NCI-H2081 treated with DMSO at 0.1 percent for 48 hours (cell line): ENCODE measurements at regions not wholly inside any gene's neighbourhood (a gene's known extent, or its start where the extent isn't known, plus 50 kb on each side); places are given as distances from the start of the nearest gene placed in this dataset.
A peak's percentile ranks its signal among the peaks of the same experiment; 100 is the strongest.
"Not testable (repeated sequence)": the region's sequence is repeated elsewhere in the genome, so short reads cannot be mapped to it uniquely, and the experiment has no call there.

Experiments
- DNase-seq: peaks from one replicate; lab custom pipeline; 2025; lab: John Stamatoyannopoulos, UW

DNA sequence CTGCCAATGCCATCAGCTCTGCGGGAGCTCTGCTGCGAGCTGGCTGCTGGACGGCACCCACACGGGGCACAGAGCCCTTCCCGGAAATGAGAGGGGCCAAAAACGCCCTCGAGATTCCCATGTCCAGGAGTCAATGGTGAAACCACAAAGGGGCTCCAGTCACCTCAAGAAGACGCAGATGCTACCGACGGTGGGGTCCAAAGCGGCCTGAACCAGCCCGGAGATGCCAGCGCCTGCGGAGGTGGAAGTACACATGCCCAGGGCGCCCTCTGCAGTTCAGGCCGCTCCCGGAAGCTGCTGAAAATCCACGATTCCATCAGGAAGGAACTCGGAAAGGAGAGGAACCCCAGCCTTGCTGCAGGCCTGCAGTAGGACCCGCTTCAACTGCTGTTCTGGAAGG lies 82.4 kb upstream of the SELENOP start:
- DNase-seq, result no peak

GRCh38 chr5:42889311-42889933 lies 77.7 kb upstream of the SELENOP start:
- peak; percentile 49 for DNase-seq

DNA sequence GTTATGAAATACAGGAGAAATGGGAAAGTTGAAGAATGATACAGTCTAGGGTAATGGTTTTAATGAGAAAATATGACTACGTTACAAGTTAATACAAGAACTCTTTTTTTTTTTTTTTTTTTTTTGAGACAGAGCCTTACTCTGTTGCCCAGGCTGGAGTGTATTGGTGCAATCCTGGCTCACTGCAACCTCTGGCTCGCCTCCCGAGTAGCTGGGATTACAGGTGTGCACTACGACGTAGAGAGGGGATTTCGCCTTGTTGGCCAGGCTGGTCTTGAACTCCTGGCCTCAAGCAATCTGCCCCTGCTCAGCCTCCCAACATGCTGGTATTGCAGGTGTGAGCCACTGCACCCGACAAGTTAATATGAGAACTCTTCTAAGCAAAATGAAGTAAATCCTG lies 77.1 kb upstream of the SELENOP start:
- DNase-seq, result no peak

DNA sequence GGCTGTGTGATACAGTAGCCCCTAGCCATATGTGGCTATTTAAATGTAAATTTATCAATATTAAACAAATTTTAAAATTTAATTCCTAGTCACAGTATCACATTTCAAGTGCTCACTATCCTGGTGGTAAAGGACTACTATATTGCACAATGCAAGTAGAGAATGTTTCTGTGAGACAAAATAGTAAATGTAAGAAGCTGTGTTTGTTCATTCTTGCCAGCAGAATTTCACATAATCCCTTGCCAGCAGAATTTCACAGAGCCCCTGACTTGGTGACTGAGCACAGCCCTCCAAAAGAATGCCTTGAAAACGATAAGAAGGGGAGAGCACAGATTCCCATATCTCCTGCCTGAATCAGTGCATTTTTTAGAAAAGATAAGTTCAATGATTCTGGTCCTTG lies 75.9 kb upstream of the SELENOP start:
- DNase-seq, result no peak

DNA sequence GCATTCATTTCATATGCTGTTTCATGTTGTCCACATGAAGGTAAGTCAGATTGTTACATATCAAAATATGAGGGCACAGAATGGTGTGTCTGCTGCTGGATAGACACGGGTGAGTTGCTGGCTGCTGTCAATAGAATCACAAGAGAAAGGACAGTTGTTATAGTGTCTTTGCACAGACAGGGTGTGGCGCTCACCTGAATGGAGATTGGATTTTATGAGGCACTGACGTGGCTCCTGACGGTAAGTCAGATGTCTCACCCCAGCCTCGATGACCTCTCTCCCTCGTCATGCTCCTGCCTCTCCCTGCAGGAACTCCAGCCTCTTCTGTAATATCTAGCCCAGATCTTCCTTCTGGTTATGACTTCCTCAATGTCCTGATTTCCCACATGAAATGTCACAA lies 75.4 kb upstream of the SELENOP start:
- DNase-seq, result no peak

- no peak for DNase-seq
Observed at GRCh38 chr5:42886635-42887034, 74.9 kb upstream of the SELENOP start.

GRCh38 chr5:42884326-42884725 lies 72.6 kb upstream of the SELENOP start:
- DNase-seq, result no peak

GRCh38 chr5:42881416-42882117 lies 69.9 kb upstream of the SELENOP start:
- DNase-seq, result no peak

- DNase-seq, result no peak
Observed at GRCh38 chr5:42880496-42881150, 68.9 kb upstream of the SELENOP start.

DNA sequence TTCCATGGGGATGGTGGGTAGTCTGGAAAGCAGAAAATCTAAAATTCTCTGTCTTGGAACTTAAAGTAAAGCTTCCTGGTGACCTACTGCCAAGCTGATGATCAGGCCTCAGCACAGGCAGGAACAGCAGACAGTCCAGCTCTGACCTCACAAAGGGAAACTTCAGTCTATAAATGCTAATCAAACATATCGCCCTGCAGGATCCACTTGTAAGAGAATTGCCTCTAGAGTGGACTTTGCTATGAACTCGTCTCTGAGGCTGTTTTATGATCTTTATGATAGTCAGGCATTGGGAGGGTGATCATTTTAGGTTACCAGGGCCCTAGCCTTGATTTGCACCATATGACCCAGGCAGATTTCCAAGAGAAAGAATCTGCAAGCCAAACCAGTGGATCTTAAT lies 67.6 kb upstream of the SELENOP start:
- DNase-seq, result no peak

GRCh38 chr5:42878550-42878949 lies 66.9 kb upstream of the SELENOP start:
- DNase-seq, result no peak

GRCh38 chr5:42878041-42878440 lies 66.3 kb upstream of the SELENOP start:
- no peak for DNase-seq

- no peak for DNase-seq
Observed at GRCh38 chr5:42877431-42877830, 65.7 kb upstream of the SELENOP start.

GRCh38 chr5:42876375-42876844 lies 64.7 kb upstream of the SELENOP start:
- DNase-seq, result no peak

- DNase-seq, result no peak
Observed at GRCh38 chr5:42875785-42876374, 64.2 kb upstream of the SELENOP start.

DNA sequence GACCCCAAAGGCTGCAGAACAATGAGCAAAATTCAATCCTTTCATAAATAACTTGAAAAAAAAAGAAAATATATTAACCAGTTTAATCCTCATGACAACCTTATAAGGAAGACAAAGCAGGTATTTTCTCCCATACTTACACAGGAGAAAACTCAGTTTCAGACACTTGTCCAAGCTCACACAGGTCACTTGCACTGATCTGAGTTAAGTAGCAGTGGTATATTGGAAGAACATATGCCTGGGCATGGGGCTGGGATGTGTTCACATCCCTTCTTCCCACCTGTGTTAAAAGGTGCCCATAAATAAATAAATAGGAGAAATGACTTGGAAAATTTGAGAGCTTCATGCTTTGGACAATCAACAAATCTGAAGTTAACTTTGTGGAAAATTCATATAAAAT lies 63.5 kb upstream of the SELENOP start:
- no peak for DNase-seq

DNA sequence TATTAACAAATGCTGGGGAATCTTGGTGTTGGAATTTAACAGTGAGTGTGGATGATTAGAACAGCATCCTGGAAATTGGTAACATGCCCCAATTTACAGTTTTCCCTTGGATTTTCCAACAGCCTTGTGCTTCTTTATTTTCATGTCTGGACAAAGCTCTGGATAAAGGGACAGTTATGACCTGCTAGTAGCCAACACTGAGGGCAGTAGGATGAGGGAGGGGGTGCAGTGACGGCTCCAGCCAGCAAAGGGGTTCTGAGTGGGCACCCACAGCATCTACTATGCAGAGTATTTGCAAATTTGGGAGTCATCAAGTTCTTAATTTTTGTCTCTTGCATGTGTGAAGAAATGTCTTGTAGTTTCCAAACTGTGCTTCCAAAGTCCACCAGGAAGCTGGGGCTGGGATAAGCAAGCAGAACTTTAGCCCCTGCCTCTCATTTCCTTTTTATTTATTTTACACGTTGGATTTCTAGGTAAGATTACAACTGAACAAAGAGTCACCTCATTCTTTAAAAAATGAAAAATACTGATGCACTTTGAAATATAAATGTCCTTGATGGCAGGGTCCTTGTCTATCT lies 63.0 kb upstream of the SELENOP start:
- DNase-seq, result no peak

DNA sequence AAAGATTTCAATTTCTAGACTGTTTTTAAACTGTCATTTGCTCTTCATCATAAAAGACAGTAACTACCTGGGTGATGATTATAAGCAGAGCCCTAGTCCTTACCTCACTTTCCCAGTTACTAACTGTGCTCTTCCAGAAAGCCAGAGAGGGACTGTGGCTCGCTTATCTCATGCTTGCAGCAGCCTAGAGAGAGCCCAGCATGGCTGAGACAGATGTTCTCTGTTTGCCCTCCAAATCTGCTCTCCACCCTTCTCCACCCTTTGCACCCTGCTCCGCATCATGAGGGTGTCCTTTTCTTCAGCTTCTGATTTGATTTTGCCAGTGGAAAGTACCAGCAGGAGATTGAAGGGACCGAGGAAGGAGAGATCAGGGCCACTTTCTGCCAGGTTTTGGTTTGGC lies 61.2 kb upstream of the SELENOP start:
- no peak for DNase-seq

GRCh38 chr5:42870882-42871418 lies 59.3 kb upstream of the SELENOP start:
- DNase-seq, result no peak

DNA sequence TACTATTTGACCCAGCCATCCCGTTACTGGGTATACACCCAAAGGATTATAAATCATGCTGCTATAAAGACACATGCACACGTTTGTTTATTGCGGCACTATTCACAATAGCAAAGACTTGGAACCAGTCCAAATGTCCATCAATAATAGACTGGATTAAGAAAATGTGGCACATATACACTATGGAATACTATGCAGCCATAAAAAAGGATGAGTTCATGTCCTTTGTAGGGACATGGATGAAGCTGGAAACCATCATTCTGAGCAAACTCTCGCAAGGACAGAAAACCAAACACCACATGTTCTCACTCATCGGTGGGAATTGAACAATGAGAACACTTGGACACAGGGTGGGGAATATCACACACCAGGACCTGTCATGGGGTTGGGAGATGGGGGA lies 56.7 kb upstream of the SELENOP start:
- DNase-seq, result not testable (repeated sequence)

DNA sequence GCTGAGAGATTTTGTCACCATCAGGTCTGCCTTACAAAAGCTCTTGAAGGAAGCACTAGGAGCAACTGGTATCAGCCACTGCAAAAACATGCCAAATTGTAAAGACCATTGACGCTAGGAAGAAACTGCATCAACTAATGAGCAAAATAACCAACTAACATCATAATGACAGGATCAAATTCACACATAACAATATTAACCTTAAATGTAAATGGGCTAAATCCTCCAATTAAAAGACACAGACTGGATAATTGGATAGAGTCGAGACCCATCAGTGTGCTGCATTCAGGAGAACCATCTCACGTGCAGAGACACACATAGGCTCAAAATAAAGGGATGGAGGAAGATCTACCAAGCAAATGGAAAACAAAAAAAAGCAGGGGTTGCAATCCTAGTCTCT lies 53.1 kb upstream of the SELENOP start:
- DNase-seq, result not testable (repeated sequence)
